ENCODE measurements at regions not wholly inside any gene's neighbourhood (a gene's known extent, or its start where the extent isn't known, plus 50 kb on each side); places are given as distances from the start of the nearest gene placed in this dataset.
"Not testable (repeated sequence)": the region's sequence is repeated elsewhere in the genome, so short reads cannot be mapped to it uniquely, and the experiment has no call there.

- H3K9me3 ChIP-seq (ENCODE audit: low read length) = no peaks in the 10 kb centered on the region
- H3K9ac ChIP-seq (ENCODE audit: low read length) = no peak overlapping the region
- H3K36me3 ChIP-seq (ENCODE audit: insufficient read depth, low read length) = no peaks in the 10 kb centered on the region
- H3K4me3 ChIP-seq (ENCODE audit: low read depth in 1 of 2, low read length in 2 of 2) = no peak overlapping the region
- H3K27ac ChIP-seq (ENCODE audit: low read depth, low read length) = no peak overlapping the region
- H3K27me3 ChIP-seq (ENCODE audit: control insufficient read depth in 1 of 2, insufficient read depth in 2 of 2, low read length in 2 of 2) = no peaks in the 10 kb centered on the region
- H3K4me1 ChIP-seq (ENCODE audit: insufficient read depth, low read length) = no peaks in the 10 kb centered on the region
Measured at GRCh38 chr7:51606601-51607154, 290.1 kb upstream of the COBL start.

GRCh38 chr7:51602376-51602775, 285.8 kb upstream of the COBL start:
- H3K4me3 ChIP-seq (ENCODE audit: low read depth in 1 of 2, low read length in 2 of 2) = no peak overlapping the region
- H3K9me3 ChIP-seq (ENCODE audit: low read length) = no peaks in the 10 kb centered on the region
- H3K9ac ChIP-seq (ENCODE audit: low read length) = no peak overlapping the region
- no peaks in the 10 kb centered on the region for H3K4me1 ChIP-seq (ENCODE audit: insufficient read depth, low read length)
- H3K27me3 ChIP-seq (ENCODE audit: control insufficient read depth in 1 of 2, insufficient read depth in 2 of 2, low read length in 2 of 2) = no peaks in the 10 kb centered on the region
- no peak overlapping the region for H3K27ac ChIP-seq (ENCODE audit: low read depth, low read length)
- H3K36me3 ChIP-seq (ENCODE audit: insufficient read depth, low read length) = no peaks in the 10 kb centered on the region

GRCh38 chr7:51601461-51601860, 284.9 kb upstream of the COBL start:
- no peak overlapping the region for H3K4me3 ChIP-seq (ENCODE audit: low read depth in 1 of 2, low read length in 2 of 2)
- no peak overlapping the region for H3K9ac ChIP-seq (ENCODE audit: low read length)
- H3K36me3 ChIP-seq (ENCODE audit: insufficient read depth, low read length) = no peaks in the 10 kb centered on the region
- no peaks in the 10 kb centered on the region for H3K4me1 ChIP-seq (ENCODE audit: insufficient read depth, low read length)
- no peaks in the 10 kb centered on the region for H3K27me3 ChIP-seq (ENCODE audit: control insufficient read depth in 1 of 2, insufficient read depth in 2 of 2, low read length in 2 of 2)
- no peak overlapping the region for H3K27ac ChIP-seq (ENCODE audit: low read depth, low read length)
- no peaks in the 10 kb centered on the region for H3K9me3 ChIP-seq (ENCODE audit: low read length)

GRCh38 chr7:51599935-51600334, 283.3 kb upstream of the COBL start:
- H3K4me3 ChIP-seq (ENCODE audit: low read depth in 1 of 2, low read length in 2 of 2); H3K36me3 ChIP-seq (ENCODE audit: insufficient read depth, low read length); H3K9me3 ChIP-seq (ENCODE audit: low read length); H3K4me1 ChIP-seq (ENCODE audit: insufficient read depth, low read length); H3K27ac ChIP-seq (ENCODE audit: low read depth, low read length); H3K27me3 ChIP-seq (ENCODE audit: control insufficient read depth in 1 of 2, insufficient read depth in 2 of 2, low read length in 2 of 2); H3K9ac ChIP-seq (ENCODE audit: low read length): not testable (repeated sequence)

- Histone ChIP-seq H3K27ac (ENCODE audit: low read depth, low read length) (no peak overlapping the region), H3K36me3 (ENCODE audit: insufficient read depth, low read length) (no peaks in the 10 kb centered on the region), H3K27me3 (ENCODE audit: control insufficient read depth in 1 of 2, insufficient read depth in 2 of 2, low read length in 2 of 2) (no peaks in the 10 kb centered on the region)
Measured at GRCh38 chr7:51593628-51594027, 277.0 kb upstream of the COBL start.

GRCh38 chr7:51592842-51593599, 276.4 kb upstream of the COBL start:
- no peaks in the 10 kb centered on the region for H3K36me3 ChIP-seq (ENCODE audit: insufficient read depth, low read length)
- H3K9me3 ChIP-seq (ENCODE audit: low read length) = no peaks in the 10 kb centered on the region
- H3K4me3 ChIP-seq (ENCODE audit: low read depth in 1 of 2, low read length in 2 of 2) = no peak overlapping the region
- no peak overlapping the region for H3K27ac ChIP-seq (ENCODE audit: low read depth, low read length)
- no peaks in the 10 kb centered on the region for H3K27me3 ChIP-seq (ENCODE audit: control insufficient read depth in 1 of 2, insufficient read depth in 2 of 2, low read length in 2 of 2)
- H3K4me1 ChIP-seq (ENCODE audit: insufficient read depth, low read length) = no peaks in the 10 kb centered on the region
- H3K9ac ChIP-seq (ENCODE audit: low read length) = no peak overlapping the region

More at GRCh38 chr7:51593628-51594027, 277.0 kb upstream of the COBL start:
- H3K9ac ChIP-seq (ENCODE audit: low read length) = no peak overlapping the region
- no peaks in the 10 kb centered on the region for H3K4me1 ChIP-seq (ENCODE audit: insufficient read depth, low read length)
- H3K9me3 ChIP-seq (ENCODE audit: low read length) = no peaks in the 10 kb centered on the region
- no peak overlapping the region for H3K4me3 ChIP-seq (ENCODE audit: low read depth in 1 of 2, low read length in 2 of 2)

- H3K27me3 ChIP-seq (ENCODE audit: control insufficient read depth in 1 of 2, insufficient read depth in 2 of 2, low read length in 2 of 2) = no peaks in the 10 kb centered on the region
- H3K4me1 ChIP-seq (ENCODE audit: insufficient read depth, low read length) = no peaks in the 10 kb centered on the region
- no peaks in the 10 kb centered on the region for H3K36me3 ChIP-seq (ENCODE audit: insufficient read depth, low read length)
- H3K9ac ChIP-seq (ENCODE audit: low read length) = no peak overlapping the region
- H3K9me3 ChIP-seq (ENCODE audit: low read length) = no peaks in the 10 kb centered on the region
- H3K27ac ChIP-seq (ENCODE audit: low read depth, low read length) = no peak overlapping the region
- H3K4me3 ChIP-seq (ENCODE audit: low read depth in 1 of 2, low read length in 2 of 2) = no peak overlapping the region
Measured at GRCh38 chr7:51591223-51591622, 274.6 kb upstream of the COBL start.

- Histone ChIP-seq H3K36me3 (ENCODE audit: insufficient read depth, low read length) (no peaks in the 10 kb centered on the region), H3K9me3 (ENCODE audit: low read length) (no peaks in the 10 kb centered on the region), H3K4me3 (ENCODE audit: low read depth in 1 of 2, low read length in 2 of 2) (no peak overlapping the region), H3K27ac (ENCODE audit: low read depth, low read length) (no peak overlapping the region), H3K4me1 (ENCODE audit: insufficient read depth, low read length) (no peaks in the 10 kb centered on the region), H3K27me3 (ENCODE audit: control insufficient read depth in 1 of 2, insufficient read depth in 2 of 2, low read length in 2 of 2) (no peaks in the 10 kb centered on the region), H3K9ac (ENCODE audit: low read length) (no peak overlapping the region)
Measured at GRCh38 chr7:51590746-51591145, 274.1 kb upstream of the COBL start.

GRCh38 chr7:51589111-51589510, 272.5 kb upstream of the COBL start:
- Histone ChIP-seq H3K27me3 (ENCODE audit: control insufficient read depth in 1 of 2, insufficient read depth in 2 of 2, low read length in 2 of 2) (no peaks in the 10 kb centered on the region), H3K9me3 (ENCODE audit: low read length) (no peaks in the 10 kb centered on the region)

GRCh38 chr7:51587604-51588003, 271.0 kb upstream of the COBL start:
- Histone ChIP-seq H3K27ac (ENCODE audit: low read depth, low read length) (no peak overlapping the region), H3K9me3 (ENCODE audit: low read length) (no peaks in the 10 kb centered on the region), H3K27me3 (ENCODE audit: control insufficient read depth in 1 of 2, insufficient read depth in 2 of 2, low read length in 2 of 2) (no peaks in the 10 kb centered on the region), H3K36me3 (ENCODE audit: insufficient read depth, low read length) (no peaks in the 10 kb centered on the region), H3K4me1 (ENCODE audit: insufficient read depth, low read length) (no peaks in the 10 kb centered on the region), H3K4me3 (ENCODE audit: low read depth in 1 of 2, low read length in 2 of 2) (no peak overlapping the region), H3K9ac (ENCODE audit: low read length) (no peak overlapping the region)

More at GRCh38 chr7:51589111-51589510, 272.5 kb upstream of the COBL start:
- Histone ChIP-seq H3K4me1 (ENCODE audit: insufficient read depth, low read length) (no peaks in the 10 kb centered on the region), H3K36me3 (ENCODE audit: insufficient read depth, low read length) (no peaks in the 10 kb centered on the region), H3K4me3 (ENCODE audit: low read depth in 1 of 2, low read length in 2 of 2) (no peak overlapping the region), H3K9ac (ENCODE audit: low read length) (no peak overlapping the region), H3K27ac (ENCODE audit: low read depth, low read length) (no peak overlapping the region)

GRCh38 chr7:51577390-51577789, 260.8 kb upstream of the COBL start:
- Histone ChIP-seq H3K27ac (ENCODE audit: low read depth, low read length) (no peak overlapping the region), H3K4me1 (ENCODE audit: insufficient read depth, low read length) (no peaks in the 10 kb centered on the region), H3K9me3 (ENCODE audit: low read length) (no peaks in the 10 kb centered on the region), H3K9ac (ENCODE audit: low read length) (no peak overlapping the region), H3K4me3 (ENCODE audit: low read depth in 1 of 2, low read length in 2 of 2) (no peak overlapping the region), H3K27me3 (ENCODE audit: control insufficient read depth in 1 of 2, insufficient read depth in 2 of 2, low read length in 2 of 2) (no peaks in the 10 kb centered on the region), H3K36me3 (ENCODE audit: insufficient read depth, low read length) (no peaks in the 10 kb centered on the region)

GRCh38 chr7:51569581-51569980, 253.0 kb upstream of the COBL start:
- H3K4me1 ChIP-seq (ENCODE audit: insufficient read depth, low read length) = no peaks in the 10 kb centered on the region
- H3K4me3 ChIP-seq (ENCODE audit: low read depth in 1 of 2, low read length in 2 of 2) = no peak overlapping the region
- H3K36me3 ChIP-seq (ENCODE audit: insufficient read depth, low read length) = no peaks in the 10 kb centered on the region
- H3K9ac ChIP-seq (ENCODE audit: low read length) = no peak overlapping the region
- no peaks in the 10 kb centered on the region for H3K9me3 ChIP-seq (ENCODE audit: low read length)
- H3K27ac ChIP-seq (ENCODE audit: low read depth, low read length) = no peak overlapping the region
- no peaks in the 10 kb centered on the region for H3K27me3 ChIP-seq (ENCODE audit: control insufficient read depth in 1 of 2, insufficient read depth in 2 of 2, low read length in 2 of 2)
